Nephron progenitor cell (in vitro differentiated cells): ENCODE measurements at regions not wholly inside any gene's neighbourhood (a gene's known extent, or its start where the extent isn't known, plus 50 kb on each side); places are given as distances from the start of the nearest gene placed in this dataset.

Experiments
- DNase-seq: peaks from one replicate; pipeline ENCODE4 v3.0.0; 2021
- H3K27ac Mint-ChIP-seq: 2 replicates; pipeline ENCODE4 v1.8.0; 2021; ENCODE audit warnings: mild to moderate bottlenecking, moderate library complexity, mixed read lengths
- H3K27me3 Mint-ChIP-seq: 2 replicates; pipeline ENCODE4 v1.8.0; 2021; ENCODE audit warnings: mild to moderate bottlenecking, low read depth, mixed read lengths; ENCODE audit not compliant: poor library complexity
- H3K36me3 Mint-ChIP-seq: 2 replicates; pipeline ENCODE4 v1.8.0; 2021; ENCODE audit warnings: low read depth, mixed read lengths
- H3K4me1 Mint-ChIP-seq: 2 replicates; pipeline ENCODE4 v1.8.0; 2021; ENCODE audit warnings: mixed read lengths
- H3K4me3 Mint-ChIP-seq: 2 replicates; pipeline ENCODE4 v1.8.0; 2021; ENCODE audit warnings: mild to moderate bottlenecking, moderate library complexity, mixed read lengths
- H3K9me3 Mint-ChIP-seq: 2 replicates; pipeline ENCODE4 v1.8.0; 2021; ENCODE audit warnings: mild to moderate bottlenecking, moderate library complexity, mixed read lengths
- CTCF ChIP-seq: fragments of 200-600 bp; sonication (generic); IDR thresholded peaks from 2 replicates; pipeline ENCODE4 v1.5.0; 2021; ENCODE audit warnings: antibody characterized with exemption

GRCh38 chr13:103289681-103290080, 223.5 kb upstream of the SLC10A2 start:
- Mint-ChIP-seq H3K27me3 (no peaks in the 10 kb centered on the region), H3K4me1 (peaks cover 75% of the 10 kb centered on the region)

GRCh38 chr13:103288114-103288513, 221.9 kb upstream of the SLC10A2 start:
- H3K27me3 Mint-ChIP-seq: no peaks in the 10 kb centered on the region
- no peak overlapping the region for H3K4me3 Mint-ChIP-seq
- no peak for DNase-seq
- peak overlapping the region; percentile 7 for H3K27ac Mint-ChIP-seq
- no peak for TF ChIP-seq CTCF
- H3K36me3 Mint-ChIP-seq: no peaks in the 10 kb centered on the region
- H3K4me1 Mint-ChIP-seq: peaks cover 76% of the 10 kb centered on the region
- H3K9me3 Mint-ChIP-seq: no peaks in the 10 kb centered on the region

More at GRCh38 chr13:103289681-103290080, 223.5 kb upstream of the SLC10A2 start:
- peaks cover under 1% of the 10 kb centered on the region for H3K9me3 Mint-ChIP-seq
- no peak for TF ChIP-seq CTCF
- H3K27ac Mint-ChIP-seq: no peak overlapping the region
- peaks cover under 1% of the 10 kb centered on the region for H3K36me3 Mint-ChIP-seq
- H3K4me3 Mint-ChIP-seq: no peak overlapping the region
- no peak for DNase-seq

DNA sequence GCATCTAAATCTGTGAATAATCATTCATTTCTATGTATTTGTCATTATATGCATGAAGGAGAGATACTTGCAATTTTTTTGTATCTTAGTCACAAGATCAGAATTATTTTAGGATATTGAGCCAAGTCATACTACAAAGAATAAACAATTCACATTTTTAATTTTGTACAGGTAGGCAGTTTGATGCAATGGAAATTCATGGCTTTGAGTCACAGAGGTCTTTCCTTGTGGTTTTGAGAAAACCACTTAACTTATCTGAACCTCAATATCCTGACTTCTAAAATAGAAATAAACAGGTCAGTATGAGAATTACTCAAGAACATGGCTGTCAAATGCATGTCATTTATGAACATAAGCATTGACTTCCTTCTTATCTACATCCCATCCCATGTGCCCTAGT, 221.4 kb upstream of the SLC10A2 start:
- Mint-ChIP-seq H3K27ac (no peak overlapping the region), H3K27me3 (no peaks in the 10 kb centered on the region), H3K4me3 (no peak overlapping the region), H3K36me3 (no peaks in the 10 kb centered on the region), H3K9me3 (no peaks in the 10 kb centered on the region), H3K4me1 (peaks cover 76% of the 10 kb centered on the region)
- DNase-seq: no peak
- no peak for TF ChIP-seq CTCF

DNA sequence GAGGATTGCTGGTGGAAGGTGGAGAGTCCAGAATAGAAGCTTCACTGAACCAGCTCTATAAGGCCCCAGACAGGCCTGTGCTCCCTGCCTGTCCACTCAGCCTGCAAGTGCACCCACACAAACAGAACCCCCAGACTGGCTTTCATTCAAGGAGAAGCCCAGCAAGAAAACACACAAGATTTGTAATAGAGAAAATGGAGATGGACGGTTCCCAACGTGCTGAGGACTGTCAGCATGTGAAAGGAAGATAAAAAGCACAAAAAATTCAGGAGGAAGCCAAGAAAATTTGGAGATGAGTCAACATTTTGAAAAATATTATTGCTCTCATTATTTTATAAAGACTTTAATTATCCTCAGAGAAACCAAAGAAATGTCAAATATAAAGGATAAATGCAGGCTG, 218.2 kb upstream of the SLC10A2 start:
- Mint-ChIP-seq H3K4me3 (peak overlapping the region; percentile 9), H3K27me3 (no peaks in the 10 kb centered on the region), H3K4me1 (peaks cover 52% of the 10 kb centered on the region), H3K9me3 (no peaks in the 10 kb centered on the region), H3K36me3 (no peaks in the 10 kb centered on the region), H3K27ac (no peak overlapping the region)
- no peak for TF ChIP-seq CTCF
- DNase-seq: no peak

GRCh38 chr13:103283451-103283820, 217.2 kb upstream of the SLC10A2 start:
- Mint-ChIP-seq H3K4me1 (peaks cover 42% of the 10 kb centered on the region), H3K9me3 (no peaks in the 10 kb centered on the region), H3K27ac (peak overlapping the region; percentile 96), H3K36me3 (no peaks in the 10 kb centered on the region), H3K4me3 (peak overlapping the region; percentile 11), H3K27me3 (no peaks in the 10 kb centered on the region)
- TF ChIP-seq CTCF: no peak
- DNase-seq: no peak

DNA sequence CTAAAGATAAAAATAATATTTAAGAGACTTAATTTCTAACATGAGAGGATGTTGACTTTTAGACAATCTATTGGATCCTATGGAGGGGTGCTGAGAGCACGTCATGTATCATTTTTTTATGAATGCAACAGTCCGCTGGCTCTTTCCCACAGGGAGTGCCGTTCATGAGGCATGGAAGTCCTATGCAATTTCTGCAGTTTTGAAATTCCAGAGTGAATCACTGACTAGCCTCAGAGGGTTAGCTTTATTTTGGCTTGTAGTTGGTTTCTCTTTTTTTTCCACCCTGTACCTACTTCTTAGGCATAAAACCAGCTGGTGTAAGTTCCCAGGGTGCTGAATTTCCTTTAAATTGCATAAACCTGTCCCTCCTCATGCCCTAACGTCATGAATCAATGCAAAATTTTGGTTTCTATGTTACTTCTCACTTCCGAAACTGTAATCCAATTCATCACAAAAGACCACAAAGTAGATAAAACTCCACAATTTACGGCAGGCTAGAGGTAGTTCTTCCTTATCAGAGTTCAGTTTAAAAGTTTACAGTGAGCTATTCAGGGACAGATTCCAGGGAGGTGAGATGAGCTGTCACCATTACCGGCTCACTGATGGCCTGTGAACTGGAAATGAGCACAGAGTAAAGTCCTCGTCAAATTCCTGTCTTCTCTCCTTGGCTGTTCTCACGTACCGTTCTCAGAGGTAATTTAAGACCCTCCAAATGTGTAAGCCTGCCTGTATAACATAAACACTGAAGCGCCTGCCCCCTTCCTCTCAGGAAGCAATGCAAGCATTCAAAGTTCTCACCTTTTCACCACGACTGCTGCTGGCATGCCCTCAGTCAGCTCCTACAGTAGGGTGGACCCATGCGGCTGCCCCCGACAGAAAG, 216.6 kb upstream of the SLC10A2 start:
- H3K9me3 Mint-ChIP-seq: no peaks in the 10 kb centered on the region
- peak overlapping the region; percentile 11 for H3K4me3 Mint-ChIP-seq
- H3K4me1 Mint-ChIP-seq: peaks cover 36% of the 10 kb centered on the region
- H3K27ac Mint-ChIP-seq: peak overlapping the region; percentile 96
- no peak for TF ChIP-seq CTCF
- DNase-seq: peak; percentile 15
- H3K27me3 Mint-ChIP-seq: no peaks in the 10 kb centered on the region
- no peaks in the 10 kb centered on the region for H3K36me3 Mint-ChIP-seq
